B cell (primary cell): ENCODE measurements at regions not wholly inside any gene's neighbourhood (a gene's known extent, or its start where the extent isn't known, plus 50 kb on each side); places are given as distances from the start of the nearest gene placed in this dataset.

Source experiments
- CTCF ChIP-seq: fragments of 200-600 bp; IDR thresholded peaks from one replicate; pipeline ENCODE4 v1.8.0; 2022; ENCODE audit warnings: antibody characterized with exemption, mild to moderate bottlenecking
- EZH2 ChIP-seq: IDR thresholded peaks from 2 replicates; pipeline ENCODE4 v1.6.1; 2012; ENCODE audit warnings: borderline replicate concordance, low read depth, mild to moderate bottlenecking, moderate library complexity, low read length; ENCODE audit not compliant: insufficient read depth, poor library complexity, severe bottlenecking

DNA sequence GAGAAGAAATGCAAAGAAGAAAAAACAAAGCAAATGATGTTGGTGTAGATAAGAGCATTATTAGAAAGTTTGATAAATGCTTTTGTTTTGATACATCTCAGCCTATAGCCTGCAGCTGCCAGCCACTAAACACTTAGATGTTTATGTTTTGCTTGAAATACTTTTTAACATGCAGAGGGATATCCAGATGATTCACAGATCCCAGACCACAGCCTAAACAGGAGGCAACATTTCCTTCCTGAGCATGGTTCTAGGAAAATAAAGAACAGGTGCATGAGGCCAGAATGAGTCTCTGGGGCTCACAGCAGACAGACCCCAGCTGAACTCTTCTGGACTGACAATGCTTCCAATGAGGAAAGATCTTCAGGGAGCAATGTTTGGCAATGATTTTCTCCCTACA is 103.7 kb upstream of the EEA1 start:
- no peak for TF ChIP-seq CTCF
- no peak for TF ChIP-seq EZH2
